ENCODE measurements at regions not wholly inside any gene's neighbourhood (a gene's known extent, or its start where the extent isn't known, plus 50 kb on each side); places are given as distances from the start of the nearest gene placed in this dataset.

DNA sequence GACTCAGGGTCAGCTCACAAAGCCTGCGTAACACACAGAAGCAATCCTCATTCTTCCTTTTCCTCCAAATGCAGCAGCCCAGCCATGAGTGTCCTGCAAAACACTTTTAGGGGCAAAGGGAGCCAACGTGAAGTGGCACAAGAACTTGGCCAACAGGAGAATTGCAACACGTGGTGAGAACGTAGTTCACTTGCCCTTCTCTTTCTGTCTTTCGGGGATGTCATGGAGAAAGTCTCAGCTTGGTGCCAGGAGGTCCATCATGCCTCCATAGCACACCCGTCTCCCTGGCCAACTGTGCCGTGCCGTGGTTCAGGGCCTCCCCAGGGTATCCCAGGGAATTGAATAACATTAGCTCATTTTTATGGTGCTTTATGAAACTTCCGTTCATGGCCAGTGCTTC lies 98.5 kb upstream of the ANO1 start:
- no peak for DNase-seq (ENCODE audit: low read depth, low spot score)
- TF ChIP-seq, protein P1, sequence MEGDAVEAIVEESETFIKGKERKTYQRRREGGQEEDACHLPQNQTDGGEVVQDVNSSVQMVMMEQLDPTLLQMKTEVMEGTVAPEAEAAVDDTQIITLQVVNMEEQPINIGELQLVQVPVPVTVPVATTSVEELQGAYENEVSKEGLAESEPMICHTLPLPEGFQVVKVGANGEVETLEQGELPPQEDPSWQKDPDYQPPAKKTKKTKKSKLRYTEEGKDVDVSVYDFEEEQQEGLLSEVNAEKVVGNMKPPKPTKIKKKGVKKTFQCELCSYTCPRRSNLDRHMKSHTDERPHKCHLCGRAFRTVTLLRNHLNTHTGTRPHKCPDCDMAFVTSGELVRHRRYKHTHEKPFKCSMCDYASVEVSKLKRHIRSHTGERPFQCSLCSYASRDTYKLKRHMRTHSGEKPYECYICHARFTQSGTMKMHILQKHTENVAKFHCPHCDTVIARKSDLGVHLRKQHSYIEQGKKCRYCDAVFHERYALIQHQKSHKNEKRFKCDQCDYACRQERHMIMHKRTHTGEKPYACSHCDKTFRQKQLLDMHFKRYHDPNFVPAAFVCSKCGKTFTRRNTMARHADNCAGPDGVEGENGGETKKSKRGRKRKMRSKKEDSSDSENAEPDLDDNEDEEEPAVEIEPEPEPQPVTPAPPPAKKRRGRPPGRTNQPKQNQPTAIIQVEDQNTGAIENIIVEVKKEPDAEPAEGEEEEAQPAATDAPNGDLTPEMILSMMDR (IDR thresholded peaks at IDR 0.05; ENCODE audit: low read depth, low read length), result no peak
- POLR2A ChIA-PET, result no interaction called here
- CTCF ChIA-PET, result no interaction called here
- peaks cover 6% of the 10 kb centered on the region for H3K27me3 ChIP-seq (ENCODE audit: control insufficient read depth, insufficient read depth, low read length)
- no peak overlapping the region for H3K4me3 ChIP-seq (ENCODE audit: low read depth, low read length)
- H3K27ac ChIP-seq (ENCODE audit: low read depth, low read length), result no peak overlapping the region
- H3K9me3 ChIP-seq (ENCODE audit: control insufficient read depth, insufficient read depth, low read length), result peaks cover 2% of the 10 kb centered on the region; the same call in 1 of the 2 replicates

DNA sequence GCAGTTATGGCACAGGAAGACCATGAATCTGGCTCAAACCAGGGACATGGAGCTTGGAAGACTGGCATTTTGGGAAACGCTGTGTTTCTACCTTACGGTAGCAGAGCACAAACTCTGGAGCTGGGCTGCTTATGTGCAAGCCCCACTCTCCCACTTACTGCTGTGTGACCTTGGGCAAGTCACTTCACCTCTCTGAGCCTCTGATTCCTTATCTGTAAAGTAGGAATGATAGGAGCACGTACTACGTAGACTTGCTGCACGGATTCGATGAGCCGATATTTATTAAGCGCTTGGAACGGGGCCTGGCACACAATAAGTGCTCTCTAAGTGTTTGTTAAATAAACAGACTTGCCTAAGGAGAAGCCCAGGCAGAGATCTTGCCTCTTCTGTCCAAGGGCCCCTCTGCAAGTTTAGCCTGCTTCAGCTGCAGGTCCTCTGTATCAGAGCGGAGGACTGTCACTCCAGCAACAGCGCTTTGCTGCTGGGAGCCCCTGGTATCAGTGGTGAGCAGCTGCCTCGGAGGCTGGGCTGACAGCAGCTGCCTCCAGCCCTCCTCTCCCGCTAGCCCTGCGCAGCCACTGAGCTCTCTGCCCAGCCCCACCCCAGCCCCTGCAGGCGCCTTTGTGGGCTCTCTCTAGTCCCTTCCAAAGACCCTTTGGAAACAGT lies 96.9 kb upstream of the ANO1 start:
- no peak overlapping the region for H3K27ac ChIP-seq (ENCODE audit: low read depth, low read length)
- CTCF ChIA-PET, result no interaction called here
- POLR2A ChIA-PET, result no interaction called here
- TF ChIP-seq, protein P1 (IDR thresholded peaks at IDR 0.05; ENCODE audit: low read depth, low read length), result no peak
- peaks cover 13% of the 10 kb centered on the region for H3K27me3 ChIP-seq (ENCODE audit: control insufficient read depth, insufficient read depth, low read length)
- peaks cover 5% of the 10 kb centered on the region; the same call in 1 of the 2 replicates for H3K9me3 ChIP-seq (ENCODE audit: control insufficient read depth, insufficient read depth, low read length)
- no peak for DNase-seq (ENCODE audit: low read depth, low spot score)
- no peak overlapping the region for H3K4me3 ChIP-seq (ENCODE audit: low read depth, low read length)

DNA sequence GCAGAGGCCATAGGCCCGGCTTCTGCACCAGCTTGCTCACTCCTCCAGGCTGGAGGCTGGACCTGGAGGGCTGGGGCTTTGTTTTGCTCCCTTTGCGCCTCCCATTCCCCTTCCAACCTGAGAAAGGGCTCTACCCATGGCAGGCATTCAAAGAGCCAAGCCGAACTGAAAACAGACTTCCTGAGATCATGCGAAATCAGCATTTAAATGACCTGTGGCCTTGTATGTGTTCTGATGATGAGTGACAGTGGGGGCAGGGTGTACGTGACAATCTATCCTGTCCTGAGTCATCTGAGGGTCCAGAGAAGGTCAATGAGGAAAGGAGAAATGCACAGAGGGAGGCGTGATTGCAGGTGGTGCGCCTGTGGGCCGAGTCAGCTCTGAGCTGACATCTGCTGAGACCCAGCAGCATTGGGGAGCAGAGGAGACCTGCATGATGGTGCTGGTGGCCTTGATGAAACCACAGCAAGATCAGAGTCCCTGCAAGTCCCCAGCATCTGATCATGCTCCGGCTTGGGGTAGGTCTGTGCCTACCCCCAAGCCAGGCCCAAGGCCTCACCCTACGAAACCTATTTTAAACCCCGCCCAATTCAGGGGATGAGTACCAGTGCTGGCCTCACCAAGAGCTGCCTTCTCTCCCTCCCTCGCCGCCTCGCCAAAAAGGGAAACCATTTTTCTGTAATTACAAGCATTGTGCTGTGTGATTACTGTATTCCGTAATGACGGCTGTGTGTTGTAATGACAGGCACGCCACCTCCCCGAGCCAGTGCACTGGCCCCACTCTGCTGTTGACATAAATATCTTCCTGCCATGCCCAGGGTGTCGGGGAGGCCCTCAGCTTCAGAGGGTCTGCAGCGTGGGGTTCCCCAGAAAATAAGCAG lies 95.2 kb upstream of the ANO1 start:
- no peak for DNase-seq (ENCODE audit: low read depth, low spot score)
- Histone ChIP-seq H3K9me3 (ENCODE audit: control insufficient read depth, insufficient read depth, low read length) (peaks cover 5% of the 10 kb centered on the region; the same call in 1 of the 2 replicates), H3K27ac (ENCODE audit: low read depth, low read length) (peak overlapping the region; percentile 21), H3K4me3 (ENCODE audit: low read depth, low read length) (no peak overlapping the region), H3K27me3 (ENCODE audit: control insufficient read depth, insufficient read depth, low read length) (peaks cover 23% of the 10 kb centered on the region)
- POLR2A ChIA-PET, result interaction anchor here (1.0 kb wide), 1 partner anchor 27 kb away, joined by 3 read pairs; no protein-coding TSS in a partner anchor
- TF ChIP-seq, protein P1 (IDR thresholded peaks at IDR 0.05; ENCODE audit: low read depth, low read length), result no peak
- CTCF ChIA-PET, result no interaction called here

DNA sequence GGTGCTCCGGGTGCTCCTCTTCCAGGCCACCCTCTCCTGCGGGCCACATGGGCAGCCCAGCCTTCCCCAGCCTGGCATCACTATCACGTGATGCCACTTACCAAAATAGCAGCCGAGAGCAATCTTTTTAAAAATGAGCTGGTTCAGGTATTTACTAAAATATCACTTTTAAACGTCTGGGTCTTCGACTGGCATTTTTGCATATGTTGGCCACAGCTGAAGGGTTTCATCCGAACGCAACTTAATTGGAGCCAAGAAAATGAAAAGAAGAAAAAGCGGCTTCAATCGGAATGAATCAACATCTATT lies 94.6 kb upstream of the ANO1 start:
- Histone ChIP-seq H3K9me3 (ENCODE audit: control insufficient read depth, insufficient read depth, low read length) (peaks cover 5% of the 10 kb centered on the region; the same call in 1 of the 2 replicates), H3K27me3 (ENCODE audit: control insufficient read depth, insufficient read depth, low read length) (peaks cover 27% of the 10 kb centered on the region), H3K4me3 (ENCODE audit: low read depth, low read length) (no peak overlapping the region), H3K27ac (ENCODE audit: low read depth, low read length) (peak overlapping the region; percentile 21)
- ChIA-PET CTCF (no interaction called here), POLR2A (interaction anchor here (0.7 to 1.0 kb wide), 2 partner anchors 22 to 27 kb away, joined by 3 read pairs; no protein-coding TSS in a partner anchor)
- TF ChIP-seq, protein P1 (IDR thresholded peaks at IDR 0.05; ENCODE audit: low read depth, low read length), result no peak
- no peak for DNase-seq (ENCODE audit: low read depth, low spot score)

Data from AG04450 (cell line).